Smooth muscle cell (in vitro differentiated cells): ENCODE measurements at regions not wholly inside any gene's neighbourhood (a gene's known extent, or its start where the extent isn't known, plus 50 kb on each side); places are given as distances from the start of the nearest gene placed in this dataset.
"Not testable (repeated sequence)": the region's sequence is repeated elsewhere in the genome, so short reads cannot be mapped to it uniquely, and the experiment has no call there.

Experiments used
- DNase-seq: peaks from one replicate; lab custom pipeline; 2025; ENCODE audit not compliant: unreplicated experiment; lab: John Stamatoyannopoulos, UW
- H2AFZ ChIP-seq: fragments of 200-600 bp; sonication (generic); 2 replicates; pipeline ENCODE4 v1.6.0; 2016; ENCODE audit warnings: antibody characterized with exemption, low read depth, mild to moderate bottlenecking
- H3F3A ChIP-seq: fragments of 200-600 bp; sonication (generic); 2 replicates; pipeline ENCODE4 v1.6.0; 2017; ENCODE audit warnings: antibody characterized with exemption, low read depth
- H3K27ac ChIP-seq: fragments of 200-600 bp; sonication (generic); 2 replicates; pipeline ENCODE4 v1.5.1; 2016; ENCODE audit warnings: low read depth, mild to moderate bottlenecking
- H3K27me3 ChIP-seq: fragments of 200-600 bp; sonication (generic); 2 replicates; pipeline ENCODE4 v1.6.1; 2016; ENCODE audit warnings: low read depth, mild to moderate bottlenecking
- H3K36me3 ChIP-seq: fragments of 200-600 bp; sonication (generic); 2 replicates; pipeline ENCODE4 v1.5.1; 2016; ENCODE audit warnings: low read depth
- H3K4me1 ChIP-seq: fragments of 200-600 bp; sonication (generic); 2 replicates; pipeline ENCODE4 v1.5.1; 2016; ENCODE audit warnings: low read depth
- H3K4me2 ChIP-seq: fragments of 200-600 bp; sonication (generic); 2 replicates; pipeline ENCODE4 v1.6.0; 2016; ENCODE audit warnings: mild to moderate bottlenecking
- H3K4me3 ChIP-seq: fragments of 200-600 bp; sonication (generic); 2 replicates; pipeline ENCODE4 v1.5.1; 2016; ENCODE audit warnings: mild to moderate bottlenecking
- H3K79me2 ChIP-seq: fragments of 200-600 bp; sonication (generic); 2 replicates; pipeline ENCODE4 v1.6.0; 2016; ENCODE audit warnings: low read depth, mild to moderate bottlenecking
- H3K9ac ChIP-seq: fragments of 200-600 bp; sonication (generic); 2 replicates; pipeline ENCODE4 v1.6.0; 2016; ENCODE audit warnings: low read depth
- H3K9me3 ChIP-seq: fragments of 200-600 bp; sonication (generic); replicated peaks from 2 replicates; pipeline ENCODE4 v1.5.1; 2016; ENCODE audit warnings: low read depth
- H4K20me1 ChIP-seq: fragments of 200-600 bp; sonication (generic); 2 replicates; pipeline ENCODE4 v1.6.0; 2016; ENCODE audit warnings: low read depth
- WGBS: methylation state at CpG from one replicate; pipeline ENCODE4 v1.1.7; 2016; ENCODE audit warnings: low lambda C conversion rate; 5-methylcytosine and 5-hydroxymethylcytosine counted together
- TF ChIP-seq, protein P1 (sequence below): fragments of 200-600 bp; sonication (generic); IDR thresholded peaks from 2 replicates; pipeline ENCODE4 v1.5.1; 2017; ENCODE audit warnings: borderline replicate concordance, mild to moderate bottlenecking, antibody characterized with exemption; ENCODE audit not compliant: insufficient read depth, poor library complexity, severe bottlenecking

DNA sequence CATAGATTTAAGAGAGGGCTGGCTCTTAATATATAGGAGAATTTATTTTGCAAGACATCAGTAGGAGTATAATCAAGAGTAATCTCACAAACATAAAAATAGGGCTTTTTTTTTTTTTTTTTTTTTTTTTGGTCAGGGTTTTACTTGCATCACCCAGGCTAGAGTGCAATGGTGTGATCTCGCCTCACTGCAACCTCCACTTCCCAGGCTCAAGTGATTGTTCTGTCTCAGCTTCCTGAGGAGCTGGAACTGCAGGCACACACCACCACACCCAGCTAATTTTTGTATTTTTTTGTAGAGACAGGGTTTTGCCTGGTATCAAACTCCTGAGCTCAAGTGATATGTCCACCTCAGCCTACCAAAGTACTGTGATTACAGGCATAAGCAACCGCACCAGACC, 535.3 kb downstream of the CCSER2 start:
- no peak overlapping the region for H3K27ac ChIP-seq
- no peaks in the 10 kb centered on the region for H3K36me3 ChIP-seq
- no peak overlapping the region for H2AFZ ChIP-seq
- WGBS: 96% methylated on average over 2 of the region's 2 CpGs
- peaks cover 4% of the 10 kb centered on the region for H3K9me3 ChIP-seq
- TF ChIP-seq, protein P1, sequence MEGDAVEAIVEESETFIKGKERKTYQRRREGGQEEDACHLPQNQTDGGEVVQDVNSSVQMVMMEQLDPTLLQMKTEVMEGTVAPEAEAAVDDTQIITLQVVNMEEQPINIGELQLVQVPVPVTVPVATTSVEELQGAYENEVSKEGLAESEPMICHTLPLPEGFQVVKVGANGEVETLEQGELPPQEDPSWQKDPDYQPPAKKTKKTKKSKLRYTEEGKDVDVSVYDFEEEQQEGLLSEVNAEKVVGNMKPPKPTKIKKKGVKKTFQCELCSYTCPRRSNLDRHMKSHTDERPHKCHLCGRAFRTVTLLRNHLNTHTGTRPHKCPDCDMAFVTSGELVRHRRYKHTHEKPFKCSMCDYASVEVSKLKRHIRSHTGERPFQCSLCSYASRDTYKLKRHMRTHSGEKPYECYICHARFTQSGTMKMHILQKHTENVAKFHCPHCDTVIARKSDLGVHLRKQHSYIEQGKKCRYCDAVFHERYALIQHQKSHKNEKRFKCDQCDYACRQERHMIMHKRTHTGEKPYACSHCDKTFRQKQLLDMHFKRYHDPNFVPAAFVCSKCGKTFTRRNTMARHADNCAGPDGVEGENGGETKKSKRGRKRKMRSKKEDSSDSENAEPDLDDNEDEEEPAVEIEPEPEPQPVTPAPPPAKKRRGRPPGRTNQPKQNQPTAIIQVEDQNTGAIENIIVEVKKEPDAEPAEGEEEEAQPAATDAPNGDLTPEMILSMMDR: no peak
- H3K4me3 ChIP-seq: no peak overlapping the region
- no peaks in the 10 kb centered on the region for H4K20me1 ChIP-seq
- DNase-seq: no peak
- no peaks in the 10 kb centered on the region for H3K79me2 ChIP-seq
- no peak overlapping the region for H3K9ac ChIP-seq
- no peaks in the 10 kb centered on the region for H3K4me1 ChIP-seq
- H3K4me2 ChIP-seq: no peak overlapping the region
- no peaks in the 10 kb centered on the region for H3K27me3 ChIP-seq
- no peaks in the 10 kb centered on the region for H3F3A ChIP-seq

DNA sequence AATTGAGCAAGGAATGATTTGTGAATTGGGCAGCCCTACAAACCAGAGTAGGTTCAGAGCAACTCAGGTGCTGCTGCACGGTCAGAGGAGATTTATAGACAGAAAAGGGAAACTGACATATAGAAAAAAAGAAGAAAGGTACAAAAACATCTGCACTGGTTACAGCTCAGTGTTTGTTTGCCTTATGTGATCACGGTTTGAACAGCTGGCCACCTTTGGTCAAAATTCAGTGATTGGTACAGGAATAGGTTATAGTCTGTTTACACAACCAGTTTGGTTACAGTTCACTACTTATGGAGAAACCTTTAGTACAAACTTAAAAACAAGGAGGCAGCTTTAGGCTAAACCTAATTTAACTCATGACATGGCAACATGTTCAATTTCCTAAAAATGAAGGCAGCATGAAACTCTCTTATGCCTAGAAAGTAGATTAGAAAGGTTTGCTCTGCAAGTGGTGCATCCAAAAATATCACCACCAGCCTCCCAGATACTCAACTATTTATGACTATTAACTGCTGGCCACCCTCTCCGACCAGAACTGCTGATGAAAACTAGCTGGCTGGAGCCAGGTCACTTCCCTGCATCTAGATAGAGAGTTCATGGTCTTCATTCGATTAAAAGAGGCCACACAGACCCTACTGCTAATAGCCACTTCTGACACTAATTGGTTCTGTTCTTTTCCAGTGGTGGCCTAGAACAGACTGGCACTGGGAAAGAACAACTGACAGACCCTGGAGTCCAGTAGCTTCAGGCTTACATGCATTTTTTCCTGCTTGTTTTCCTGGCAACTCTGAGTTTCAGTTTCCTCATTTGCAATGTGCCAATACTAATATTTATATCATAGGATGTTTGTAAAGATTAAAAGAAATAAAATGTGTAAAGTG, 548.0 kb downstream of the CCSER2 start:
- TF ChIP-seq, protein P1: no peak
- H3K4me3 ChIP-seq: no peak overlapping the region
- no peak overlapping the region for H2AFZ ChIP-seq
- no peak overlapping the region for H3K9ac ChIP-seq
- WGBS: 87% methylated on average over 4 of the region's 4 CpGs
- no peaks in the 10 kb centered on the region for H3K36me3 ChIP-seq
- no peak overlapping the region for H3K27ac ChIP-seq
- H3F3A ChIP-seq: no peaks in the 10 kb centered on the region
- H4K20me1 ChIP-seq: no peaks in the 10 kb centered on the region
- no peaks in the 10 kb centered on the region for H3K79me2 ChIP-seq
- H3K4me2 ChIP-seq: no peak overlapping the region
- H3K27me3 ChIP-seq: no peaks in the 10 kb centered on the region
- H3K9me3 ChIP-seq: no peaks in the 10 kb centered on the region
- DNase-seq: no peak
- H3K4me1 ChIP-seq: no peaks in the 10 kb centered on the region

DNA sequence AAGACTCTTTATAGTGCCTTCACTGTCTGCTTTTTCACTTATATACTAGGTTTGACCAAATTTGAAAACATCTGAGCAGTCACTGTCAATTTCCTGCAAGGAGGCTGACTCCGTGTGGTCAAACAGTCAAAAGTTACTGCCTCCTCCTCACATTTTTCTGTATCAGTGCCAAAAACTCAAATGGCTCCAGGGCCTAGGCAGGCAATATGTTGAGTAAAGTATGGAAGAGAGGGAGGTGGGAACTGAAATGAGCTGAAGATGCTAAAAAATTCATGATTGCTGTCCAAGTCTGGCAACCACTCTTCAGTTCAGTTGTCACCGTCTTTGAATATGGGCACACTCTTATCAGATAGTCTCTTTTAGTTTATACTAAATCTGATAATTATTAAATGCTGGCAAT, 551.6 kb downstream of the CCSER2 start:
- no peaks in the 10 kb centered on the region for H3K9me3 ChIP-seq
- no peaks in the 10 kb centered on the region for H3K79me2 ChIP-seq
- no peak for DNase-seq
- H3K27ac ChIP-seq: no peak overlapping the region
- H3K4me2 ChIP-seq: no peak overlapping the region
- WGBS: 83% methylated on average over 2 of the region's 2 CpGs
- no peaks in the 10 kb centered on the region for H3K27me3 ChIP-seq
- no peaks in the 10 kb centered on the region for H3F3A ChIP-seq
- no peaks in the 10 kb centered on the region for H3K36me3 ChIP-seq
- TF ChIP-seq, protein P1: no peak
- no peak overlapping the region for H3K4me3 ChIP-seq
- H3K9ac ChIP-seq: no peak overlapping the region
- no peak overlapping the region for H2AFZ ChIP-seq
- no peaks in the 10 kb centered on the region for H4K20me1 ChIP-seq
- H3K4me1 ChIP-seq: no peaks in the 10 kb centered on the region

DNA sequence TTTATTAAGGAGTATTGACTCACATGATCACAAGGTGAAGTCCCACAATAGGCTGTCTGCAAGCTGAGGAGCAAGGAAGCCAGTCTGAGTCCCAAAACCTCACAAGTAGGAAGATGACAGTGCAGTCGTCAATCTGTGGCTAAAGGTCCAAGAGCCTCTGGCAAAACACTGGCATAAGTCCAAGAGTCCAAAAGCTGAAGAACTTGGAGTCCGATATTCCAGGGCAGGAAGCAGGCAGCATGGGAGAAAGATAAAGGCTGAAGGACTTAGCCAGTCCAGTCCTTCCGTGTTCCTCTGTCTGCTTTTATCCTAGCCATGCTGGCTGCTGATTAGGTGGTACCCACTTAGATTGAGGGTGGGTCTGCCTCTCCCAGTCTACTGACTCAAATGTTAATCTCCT, 553.3 kb downstream of the CCSER2 start:
- DNase-seq, H3K27ac ChIP-seq, H3K27me3 ChIP-seq, H3K4me3 ChIP-seq, H3K36me3 ChIP-seq, H2AFZ ChIP-seq, H3K79me2 ChIP-seq, H3K9me3 ChIP-seq, H3K4me1 ChIP-seq, H3F3A ChIP-seq, H4K20me1 ChIP-seq, H3K9ac ChIP-seq, H3K4me2 ChIP-seq: not testable (repeated sequence)
- 77% methylated on average over 3 of the region's 3 CpGs for WGBS
